Thyroid gland (tissue), 4 donors: ENCODE measurements at regions not wholly inside any gene's neighbourhood (a gene's known extent, or its start where the extent isn't known, plus 50 kb on each side); places are given as distances from the start of the nearest gene placed in this dataset.

Experiments used
- DNase-seq, 2 donors: peaks; one replicate each; pipeline ENCODE4 v3.0.0-alpha.2; 2019
- H3K27ac ChIP-seq, 3 donors: fragments of 200-600 bp; sonication (generic); 1 replicate in 2 of 3; 2 replicates in 1 of 3; pipeline ENCODE4 v1.5.1; 2016 to 2019; ENCODE audit warnings: mild to moderate bottlenecking in 1 of 3, moderate library complexity in 1 of 3
- H3K27me3 ChIP-seq: fragments of 200-600 bp; sonication (generic); one replicate; pipeline ENCODE4 v1.5.1; 2019
- H3K36me3 ChIP-seq, 2 donors: fragments of 200-600 bp; sonication (generic); one replicate each; pipeline ENCODE4 v1.5.1; 2016 to 2019
- H3K4me1 ChIP-seq, 2 donors: fragments of 200-600 bp; sonication (generic); one replicate each; pipeline ENCODE4 v1.5.1; 2017 to 2019
- H3K4me3 ChIP-seq, 3 donors: fragments of 200-600 bp; sonication (generic); replicated peaks in 1 of 3; 1 replicate in 2 of 3; 2 replicates in 1 of 3; pipeline ENCODE4 v1.5.1; 2016; ENCODE audit warnings: mild to moderate bottlenecking in 1 of 3
- H3K9me3 ChIP-seq: fragments of 200-600 bp; sonication (generic); one replicate; pipeline ENCODE4 v1.5.1; 2017
- CTCF ChIP-seq, 6 experiments: fragments of 200-600 bp in 3 of 6; fragments of 450-650 bp in 3 of 6; sonication (generic) in 3 of 6; IDR thresholded peaks; one replicate each; pipeline ENCODE4 v1.5.1; 2016 to 2019; ENCODE audit warnings: antibody characterized with exemption in 6 of 6, mild to moderate bottlenecking in 2 of 6, inconsistent platforms in 1 of 6, moderate library complexity in 1 of 6
- POLR2A ChIP-seq, 2 donors: fragments of 450-650 bp; IDR thresholded peaks; one replicate each; pipeline ENCODE4 v1.6.1; 2017; ENCODE audit warnings: antibody characterized with exemption in 2 of 2, mild to moderate bottlenecking in 2 of 2, moderate library complexity in 1 of 2
- WGBS, 2 donors: methylation state at CpG; one replicate each; pipeline ENCODE4 v1.1.5; 2017; 5-methylcytosine and 5-hydroxymethylcytosine counted together
- intact Hi-C: fragments of 100-400 bp; cut with DNase I; formaldehyde crosslinking; loops from one replicate; pipeline ENCODE4 v1.15.1; 2023

- no peak overlapping the region for H3K4me3 ChIP-seq
- TF ChIP-seq POLR2A (IDR thresholded peaks at IDR 0.05) = no peak
- no peak for TF ChIP-seq CTCF (IDR thresholded peaks at IDR 0.05)
- peaks cover 14 to 17% of the 10 kb centered on the region in 2 donors for H3K4me1 ChIP-seq
- WGBS, 2 donors = 94 to 100% methylated on average over 3 of the region's 3 CpGs
- H3K36me3 ChIP-seq = no peaks in the 10 kb centered on the region
- intact Hi-C loops = no loop called here
- H3K27me3 ChIP-seq = no peaks in the 10 kb centered on the region
- H3K9me3 ChIP-seq = no peaks in the 10 kb centered on the region
- H3K27ac ChIP-seq = no peak overlapping the region
- DNase-seq = no peak
These were observed 128.6 kb upstream of the PARP11 start for GRCh38 chr12:4001841-4002240.

- Histone ChIP-seq H3K27ac (peak overlapping the region in 1 of 3 donors; percentile 93), H3K4me1 (peaks cover 14 to 17% of the 10 kb centered on the region in 2 donors), H3K27me3 (no peaks in the 10 kb centered on the region), H3K9me3 (no peaks in the 10 kb centered on the region), H3K36me3 (no peaks in the 10 kb centered on the region), H3K4me3 (no peak overlapping the region)
- TF ChIP-seq CTCF (IDR thresholded peaks at IDR 0.05) = no peak
- no peak for DNase-seq
- intact Hi-C loops = no loop called here
These were observed 127.8 kb upstream of the PARP11 start for GRCh38 chr12:4001031-4001430.

- no peak for TF ChIP-seq POLR2A (IDR thresholded peaks at IDR 0.05)
- no peak for TF ChIP-seq CTCF (IDR thresholded peaks at IDR 0.05)
- Histone ChIP-seq H3K36me3 (no peaks in the 10 kb centered on the region), H3K4me1 (peaks cover 14 to 17% of the 10 kb centered on the region in 2 donors), H3K9me3 (no peaks in the 10 kb centered on the region), H3K27me3 (no peaks in the 10 kb centered on the region), H3K27ac (peak overlapping the region; percentile 79 to 93 (median 90)), H3K4me3 (no peak overlapping the region)
- DNase-seq = no peak
- intact Hi-C loops = loop anchor here (5.0 to 10.0 kb wide), 2 partner anchors 115 to 277 kb away; no protein-coding TSS in a partner anchor
- WGBS, 2 donors = 90 to 92% methylated on average over 8 of the region's 8 CpGs
These were observed 126.7 kb upstream of the PARP11 start for GRCh38 chr12:3999904-4000303.

- Histone ChIP-seq H3K27ac (peak overlapping the region; percentile 79 to 93 (median 90)), H3K4me3 (no peak overlapping the region), H3K9me3 (no peaks in the 10 kb centered on the region), H3K4me1 (peaks cover 14 to 17% of the 10 kb centered on the region in 2 donors), H3K27me3 (no peaks in the 10 kb centered on the region), H3K36me3 (no peaks in the 10 kb centered on the region)
- DNase-seq = peak; percentile 77 to 87
- 40 to 65% methylated on average over 5 to 7 of the region's 7 CpGs for WGBS, 2 donors
- TF ChIP-seq CTCF (IDR thresholded peaks at IDR 0.05) = no peak
- peak in 1 of 2 donors; percentile 38 for TF ChIP-seq POLR2A (IDR thresholded peaks at IDR 0.05)
- intact Hi-C loops = loop anchor here (5.0 to 10.0 kb wide), 2 partner anchors 114 to 278 kb away; no protein-coding TSS in a partner anchor
These were observed 126.0 kb upstream of the PARP11 start for GRCh38 chr12:3998968-3999792.

- 68 to 74% methylated on average over 5 of the region's 5 CpGs for WGBS, 2 donors
- no peaks in the 10 kb centered on the region for H3K27me3 ChIP-seq
- TF ChIP-seq POLR2A (IDR thresholded peaks at IDR 0.05) (no peak), CTCF (IDR thresholded peaks at IDR 0.05) (no peak)
- intact Hi-C loops = loop anchor here (5.0 to 10.0 kb wide), 2 partner anchors 114 to 279 kb away; no protein-coding TSS in a partner anchor
- no peak overlapping the region for H3K4me3 ChIP-seq
- H3K9me3 ChIP-seq = no peaks in the 10 kb centered on the region
- peak overlapping the region in 1 of 3 donors; percentile 93 for H3K27ac ChIP-seq
- H3K36me3 ChIP-seq = no peaks in the 10 kb centered on the region
- H3K4me1 ChIP-seq = peaks cover 14 to 17% of the 10 kb centered on the region in 2 donors
- no peak for DNase-seq
These were observed 125.2 kb upstream of the PARP11 start for GRCh38 chr12:3998397-3998796.
